CMK (cell line): ENCODE measurements at regions not wholly inside any gene's neighbourhood (a gene's known extent, or its start where the extent isn't known, plus 50 kb on each side); places are given as distances from the start of the nearest gene placed in this dataset.
"Not testable (repeated sequence)": the region's sequence is repeated elsewhere in the genome, so short reads cannot be mapped to it uniquely, and the experiment has no call there.

Experiments used
- DNase-seq: peaks from one replicate; pipeline ENCODE4 v3.0.0-alpha.2; 2010; ENCODE audit warnings: low read depth

DNA sequence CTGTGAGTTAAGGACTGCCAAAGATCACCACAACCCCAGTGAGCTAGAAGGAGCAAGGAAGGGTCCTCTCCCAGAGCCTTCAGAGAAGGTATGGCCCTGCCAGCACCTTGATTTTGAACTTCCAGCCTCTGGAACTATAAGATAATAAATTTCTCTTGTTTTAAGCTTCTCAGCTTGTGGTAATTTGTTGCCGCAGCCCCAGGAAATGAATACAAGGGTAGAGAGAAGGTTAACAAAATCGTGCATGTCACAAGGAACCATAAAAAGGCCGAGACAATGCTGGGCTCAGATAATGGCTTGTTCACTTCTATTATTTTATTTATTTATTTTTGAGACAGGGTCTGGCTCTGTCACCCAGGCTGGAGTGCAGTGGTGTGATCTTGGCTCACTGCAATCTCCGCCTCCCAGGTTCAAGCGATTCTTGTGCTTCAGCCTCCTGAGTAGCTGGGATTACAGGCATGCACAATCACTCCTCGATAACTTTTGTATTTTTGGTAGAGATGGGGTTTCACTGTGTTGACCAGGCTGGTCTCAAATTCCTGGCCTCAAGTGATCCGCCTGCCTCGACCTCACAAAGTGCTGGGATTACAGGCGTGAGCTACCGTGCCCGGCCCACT is 71.5 kb downstream of the WSB1 start:
- not testable (repeated sequence) for DNase-seq

DNA sequence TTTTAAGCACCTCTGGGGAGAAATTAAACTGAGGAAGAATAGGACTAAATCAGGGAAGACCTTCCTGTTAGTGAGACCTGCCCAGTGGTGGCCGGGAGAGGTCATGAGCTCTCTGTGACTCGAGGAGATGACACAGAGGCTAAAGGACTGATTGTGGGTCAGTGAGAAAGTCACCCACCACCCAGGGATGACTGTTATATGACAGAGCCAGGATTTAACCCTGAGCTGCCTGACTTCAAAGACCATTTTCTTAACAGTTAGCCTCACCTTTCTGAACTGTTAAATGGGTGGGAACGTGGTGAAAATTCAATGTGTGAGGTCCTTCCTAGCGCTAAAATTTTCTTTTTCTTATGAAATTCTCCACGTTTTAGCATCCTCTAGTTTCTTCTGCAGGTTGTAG is 72.5 kb downstream of the WSB1 start:
- DNase-seq: no peak

DNA sequence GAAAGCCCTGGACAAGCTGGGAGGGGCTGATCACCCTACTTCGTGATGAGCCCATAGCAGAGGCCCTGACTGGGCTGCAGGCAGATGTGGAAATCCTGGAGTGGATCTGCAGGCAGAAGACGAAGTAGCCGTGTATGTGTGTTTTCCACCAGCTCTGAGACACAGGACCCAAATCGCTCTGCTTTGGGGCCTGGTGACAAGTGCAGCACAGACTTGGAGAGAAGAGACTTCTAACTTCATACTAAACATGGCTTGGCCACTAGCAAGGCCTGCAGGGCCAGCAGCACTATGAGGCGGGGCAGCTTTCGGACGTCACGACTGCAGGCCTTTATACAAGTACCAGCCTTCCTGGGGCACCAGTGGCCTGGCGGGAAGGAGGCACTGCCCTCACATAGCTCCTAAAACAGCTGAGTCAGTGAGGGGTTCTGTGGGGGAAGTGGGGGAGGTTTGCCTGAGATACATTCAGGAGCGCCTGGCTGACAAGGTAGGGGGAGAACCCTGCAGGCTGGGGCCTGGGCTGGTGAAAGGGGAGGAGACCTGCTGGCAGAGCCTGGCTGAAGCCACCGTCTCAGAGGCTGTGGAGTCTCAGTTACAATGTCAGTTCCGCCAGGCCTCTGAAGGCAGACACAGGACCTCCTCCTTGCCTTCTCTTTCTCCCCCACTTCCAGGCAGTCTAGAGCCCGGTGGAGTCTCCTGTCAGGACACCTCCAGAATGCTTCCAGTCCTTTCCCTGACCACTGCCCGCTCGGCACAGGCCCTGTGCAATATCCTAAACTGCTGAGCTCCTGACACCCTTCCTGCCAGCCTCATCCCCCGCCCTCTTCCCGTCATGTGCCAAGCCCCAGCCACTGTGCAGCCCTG is 73.4 kb downstream of the WSB1 start:
- no peak for DNase-seq

DNA sequence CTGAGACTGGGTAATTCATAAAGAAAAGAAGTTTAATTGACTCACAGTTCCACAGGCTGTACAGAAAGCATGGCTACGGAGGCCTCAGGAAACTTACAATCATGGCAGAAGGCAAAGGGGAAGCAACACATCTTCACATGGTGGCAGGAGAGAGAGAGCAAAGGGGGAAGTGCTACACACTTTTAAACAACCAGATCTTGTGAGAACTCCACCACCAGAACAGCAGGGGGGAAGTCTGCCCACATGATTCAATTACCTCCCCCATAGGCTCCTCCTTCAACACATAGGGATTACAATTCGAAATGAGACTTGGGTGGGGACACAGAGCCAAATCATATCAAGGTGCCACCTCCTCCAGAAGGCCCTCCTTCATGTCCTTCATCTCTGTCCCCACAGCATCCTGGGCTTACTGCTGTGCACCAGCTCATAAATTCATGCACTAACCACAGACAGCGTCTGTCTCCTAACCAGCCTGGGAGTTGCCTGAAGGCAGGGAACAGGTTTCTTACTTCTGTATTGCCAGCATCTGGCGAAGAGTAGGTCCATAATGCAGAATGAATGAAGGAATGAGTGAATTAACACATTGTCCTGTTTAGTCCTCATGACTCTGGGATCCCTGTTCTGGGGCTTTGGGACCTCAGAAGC is 74.4 kb downstream of the WSB1 start:
- no peak for DNase-seq

DNA sequence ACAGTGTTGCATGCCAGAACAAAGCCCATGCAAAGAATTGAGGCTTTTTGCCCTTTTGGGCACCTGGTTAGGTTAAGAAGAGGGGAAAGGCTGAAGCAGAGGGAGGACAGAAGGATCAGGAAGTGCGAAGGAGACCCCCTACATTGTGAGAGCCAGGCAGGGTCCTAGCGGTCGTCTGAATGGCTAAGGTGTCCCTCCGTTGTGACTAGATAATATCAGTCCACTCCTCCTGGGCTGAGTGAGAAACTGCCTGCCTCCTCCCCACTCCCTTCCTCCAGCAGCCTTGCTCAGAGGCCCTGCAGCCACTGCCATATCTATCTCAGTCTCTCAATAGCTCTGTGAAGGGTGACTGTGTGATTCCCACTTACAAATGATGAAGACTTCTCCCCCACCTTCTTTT is 75.1 kb downstream of the WSB1 start:
- DNase-seq: no peak

DNA sequence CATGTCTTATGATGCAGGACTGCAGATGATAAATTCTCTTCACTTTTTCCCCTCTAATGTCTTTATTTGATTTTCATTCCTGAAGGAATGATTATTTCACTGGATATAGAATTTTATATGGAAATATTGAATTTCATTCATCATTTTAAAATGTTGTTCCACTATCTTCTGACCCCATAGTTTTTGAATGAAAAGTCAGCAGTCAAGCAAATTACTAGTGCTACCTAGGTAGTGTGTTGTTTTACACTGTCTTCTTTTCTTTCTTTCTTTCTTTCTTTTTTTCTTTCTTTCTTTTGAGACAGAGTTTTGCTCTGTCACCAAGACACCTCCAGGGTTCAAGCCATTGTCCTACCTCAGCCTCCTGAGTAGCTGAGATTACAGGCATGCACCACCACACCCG is 76.9 kb downstream of the WSB1 start:
- DNase-seq: no peak

DNA sequence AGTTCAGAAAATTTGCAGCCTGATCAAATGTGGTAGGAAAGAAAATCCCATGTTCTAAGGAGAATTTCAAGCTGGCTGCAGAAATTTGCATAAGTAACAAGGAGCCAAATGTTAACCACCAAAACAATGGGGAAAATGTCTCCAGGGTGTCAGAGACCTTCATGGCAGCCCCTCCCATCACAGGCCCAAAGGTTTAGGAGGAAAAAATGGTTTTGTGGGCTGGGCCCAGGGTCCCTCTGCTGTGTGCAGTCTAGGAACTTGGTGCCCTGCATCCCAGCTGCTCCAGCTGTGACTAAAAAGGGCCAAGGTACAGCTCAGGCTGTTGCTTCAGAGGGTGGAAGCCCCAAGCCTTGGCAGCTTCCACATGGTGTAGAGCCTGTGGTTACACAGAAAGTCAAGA is 79.8 kb downstream of the WSB1 start:
- not testable (repeated sequence) for DNase-seq

DNA sequence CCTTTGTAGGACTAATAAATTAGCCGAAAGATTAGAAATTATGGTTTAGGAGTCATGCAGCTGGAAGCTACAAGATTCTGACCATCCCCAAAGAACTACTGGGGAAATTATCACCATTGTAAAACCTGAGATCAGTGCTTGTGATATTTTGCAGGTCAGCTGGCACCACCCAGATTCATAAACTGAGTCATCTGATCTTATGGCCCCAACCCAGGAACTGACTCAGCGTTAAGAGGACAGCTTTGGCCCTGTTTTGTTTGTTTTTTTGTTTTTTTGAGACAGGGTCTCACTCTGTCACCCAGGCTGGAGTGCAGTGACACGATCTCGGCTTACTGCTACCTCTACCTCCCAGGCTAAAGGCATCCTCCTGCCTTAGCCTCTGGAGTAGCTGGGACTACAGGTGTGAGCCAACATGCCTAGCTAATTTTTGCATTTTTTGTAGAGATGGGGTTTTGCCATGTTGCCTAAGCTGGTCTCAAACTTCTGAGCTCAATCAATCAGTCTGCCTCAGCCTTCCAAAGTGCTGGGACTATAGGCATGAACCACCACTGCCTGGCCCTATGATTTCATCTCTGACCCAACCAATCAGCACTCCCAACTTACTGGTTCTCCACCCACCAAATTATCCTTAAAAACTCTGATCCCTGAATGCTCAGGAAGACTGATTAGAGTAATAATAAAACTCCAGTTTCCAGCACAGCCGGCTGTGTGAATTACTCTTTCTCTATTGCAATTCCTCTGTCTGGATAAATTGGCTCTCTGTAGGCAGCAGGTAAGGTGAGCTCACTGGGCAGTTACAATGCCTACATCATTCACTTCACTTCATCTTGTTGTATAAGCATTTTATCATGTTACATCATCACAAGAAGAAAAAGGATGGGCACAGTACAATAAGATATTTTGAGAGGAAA is 79.4 kb upstream of the KSR1 start:
- no peak for DNase-seq

DNA sequence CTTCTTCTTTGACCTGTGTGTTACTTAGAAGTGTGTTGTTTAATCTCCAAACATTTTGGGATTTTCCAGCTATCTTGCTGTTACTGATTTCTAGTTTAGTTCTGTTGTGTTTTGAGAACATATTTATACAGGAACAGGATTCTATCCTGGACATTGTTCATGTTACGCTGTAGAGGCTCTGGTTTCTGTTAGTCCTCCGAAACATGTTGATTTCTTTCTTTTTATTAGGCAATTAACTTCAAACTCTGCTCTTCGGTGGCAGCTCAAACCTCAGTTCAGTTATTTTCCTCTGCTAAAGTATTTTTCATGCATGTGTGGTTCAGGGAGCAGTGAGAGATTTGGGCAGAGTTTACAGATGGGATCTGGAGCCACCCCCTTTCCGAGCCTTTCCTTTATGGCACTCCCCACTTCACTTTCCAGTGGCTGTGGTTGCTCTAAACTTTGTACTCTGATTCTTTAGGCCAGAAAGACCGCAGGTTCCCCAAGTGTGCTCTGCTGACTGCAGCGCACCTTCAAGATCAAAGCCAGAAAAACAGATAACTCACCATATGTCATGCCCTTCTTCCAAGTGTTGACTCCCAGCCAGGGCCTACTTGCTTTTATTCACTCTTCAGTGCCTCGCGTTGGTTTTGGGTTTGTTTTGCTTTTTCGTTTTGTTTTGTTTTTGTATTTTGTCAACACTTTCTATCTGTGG is 77.6 kb upstream of the KSR1 start:
- no peak for DNase-seq

DNA sequence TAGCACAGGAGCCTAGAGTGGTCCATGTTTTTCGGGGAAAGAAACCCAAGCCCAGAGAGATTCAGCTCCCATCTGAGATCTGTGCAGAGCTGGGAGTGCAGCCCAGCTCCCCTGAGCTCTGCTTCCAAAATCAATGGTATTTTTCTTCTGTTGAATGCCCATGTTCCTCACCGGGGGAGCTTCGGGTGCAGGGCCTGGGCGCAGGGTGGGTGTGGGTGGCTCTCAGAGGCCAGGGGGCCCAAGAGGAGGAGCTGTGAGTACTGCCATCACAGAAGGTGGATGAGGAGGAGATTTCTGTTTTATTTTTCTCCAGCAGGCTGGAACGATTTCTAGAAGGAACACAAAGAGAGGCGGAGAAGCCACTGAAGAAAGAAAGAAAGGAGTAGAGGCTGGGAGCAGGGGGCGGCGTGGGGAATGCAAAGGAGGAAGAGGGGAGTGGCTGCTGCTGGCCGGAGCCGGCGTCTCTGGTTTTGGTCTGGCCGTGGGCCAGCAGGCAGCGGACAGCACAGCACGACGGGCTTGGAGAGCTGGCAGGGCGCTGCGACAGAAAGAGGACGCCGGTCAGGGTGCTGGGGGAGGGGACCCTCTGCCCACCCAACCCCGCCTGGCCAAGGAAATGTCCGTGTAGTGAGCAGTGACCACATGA is 76.2 kb upstream of the KSR1 start:
- DNase-seq: no peak

DNA sequence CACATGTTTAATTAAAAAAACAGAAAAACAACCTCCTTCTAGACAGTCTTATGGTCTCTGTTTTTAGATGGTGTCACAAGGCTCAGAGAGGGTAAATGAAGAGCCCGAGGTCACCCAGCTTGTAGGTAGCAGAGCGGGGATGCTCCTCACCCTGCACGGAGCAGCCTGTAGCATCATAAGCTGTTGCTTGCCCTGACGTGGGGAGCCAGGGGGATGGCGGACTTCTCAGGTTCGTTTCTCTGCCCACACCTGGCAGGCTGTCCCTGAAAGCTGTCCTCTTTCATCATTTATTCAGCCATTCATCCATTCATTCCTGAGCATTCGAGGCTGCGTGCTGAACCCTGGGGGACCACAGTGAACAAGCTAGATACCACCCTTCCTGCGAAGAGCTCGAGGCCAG is 75.7 kb upstream of the KSR1 start:
- no peak for DNase-seq

DNA sequence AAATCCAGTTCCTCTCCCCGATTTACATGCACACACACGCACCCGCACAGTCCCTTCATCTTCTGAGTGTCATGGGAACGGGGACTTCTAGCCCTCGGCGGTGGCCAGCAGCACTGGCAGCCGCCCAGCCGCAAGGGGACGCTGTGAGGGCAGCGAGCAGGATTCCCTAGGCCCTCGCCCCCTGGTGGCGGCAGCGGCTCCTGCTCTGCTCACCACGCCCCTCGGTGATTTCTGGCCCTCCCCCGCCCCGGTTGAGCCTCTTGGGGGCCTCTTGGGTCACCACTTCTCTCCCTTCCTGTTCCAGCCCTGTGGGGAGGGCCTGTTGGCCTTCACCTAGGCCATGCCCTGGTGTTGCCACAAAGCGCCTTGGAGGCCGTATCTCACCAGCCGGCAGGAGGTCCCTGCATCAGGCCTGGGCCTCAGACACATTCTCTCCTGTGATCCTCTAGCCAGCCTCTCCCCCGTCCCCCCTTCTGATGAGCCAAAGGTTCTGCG is 75.2 kb upstream of the KSR1 start:
- peak; percentile 89 for DNase-seq

DNA sequence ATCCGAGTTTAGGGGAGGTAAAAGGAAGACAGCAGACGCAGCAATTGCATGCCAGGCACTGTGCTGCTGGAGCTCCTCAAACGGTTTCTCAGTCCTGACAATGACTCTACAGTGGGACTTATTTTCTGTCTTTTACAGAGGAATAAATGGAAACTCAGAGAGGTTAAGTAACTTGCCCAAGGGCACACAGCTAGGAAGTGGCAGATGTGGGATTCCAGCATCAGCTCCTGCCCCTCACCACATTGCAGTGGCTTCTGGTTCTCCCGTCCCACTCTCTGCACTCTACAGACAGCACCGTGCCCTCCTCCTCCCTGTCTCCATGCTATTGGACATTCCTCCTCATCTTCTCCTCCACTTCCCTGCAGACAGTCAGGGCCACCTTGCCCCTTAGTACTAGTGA is 74.2 kb upstream of the KSR1 start:
- no peak for DNase-seq

DNA sequence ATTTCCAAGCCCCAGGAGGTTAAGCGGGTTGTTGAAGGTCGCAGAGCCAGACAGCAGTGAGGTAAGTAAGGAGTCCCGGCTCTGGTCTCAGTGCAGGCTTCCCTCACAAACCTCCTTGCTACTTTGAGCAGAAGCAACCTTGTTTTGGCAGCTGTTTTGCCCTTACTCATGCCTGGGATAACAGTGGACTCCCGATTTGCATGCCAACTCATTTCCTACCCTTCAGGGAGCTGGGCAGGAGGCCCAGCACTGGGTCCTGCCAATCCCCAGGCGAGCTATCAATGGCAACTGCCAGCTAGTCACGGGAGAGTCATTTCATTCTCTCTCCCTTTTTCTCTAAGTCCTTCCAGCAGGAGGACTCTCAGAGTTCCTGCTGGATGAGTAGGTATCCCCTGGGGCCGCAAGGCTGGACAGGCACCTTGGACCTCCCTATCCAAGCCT is 72.0 kb upstream of the KSR1 start:
- DNase-seq: no peak

DNA sequence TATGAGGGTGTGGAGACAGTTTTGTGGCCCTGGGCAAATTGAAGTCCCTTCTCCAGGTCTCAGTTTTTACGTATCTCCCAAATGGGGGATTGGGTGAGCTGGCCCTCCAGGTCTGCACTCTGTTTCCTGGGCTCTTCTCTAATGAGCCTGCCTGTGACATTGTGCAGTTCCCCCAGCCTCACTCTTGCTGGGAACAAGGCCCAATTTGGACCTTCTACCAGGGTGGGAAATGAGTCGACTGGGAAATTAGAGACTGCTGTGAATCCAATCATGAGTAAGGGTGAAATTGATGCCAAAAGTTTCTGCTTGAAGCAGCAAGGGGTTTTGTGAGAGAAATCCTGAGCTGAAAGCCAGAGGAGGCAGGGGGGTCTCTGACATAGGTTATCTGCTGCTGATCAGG is 71.5 kb upstream of the KSR1 start:
- no peak for DNase-seq

DNA sequence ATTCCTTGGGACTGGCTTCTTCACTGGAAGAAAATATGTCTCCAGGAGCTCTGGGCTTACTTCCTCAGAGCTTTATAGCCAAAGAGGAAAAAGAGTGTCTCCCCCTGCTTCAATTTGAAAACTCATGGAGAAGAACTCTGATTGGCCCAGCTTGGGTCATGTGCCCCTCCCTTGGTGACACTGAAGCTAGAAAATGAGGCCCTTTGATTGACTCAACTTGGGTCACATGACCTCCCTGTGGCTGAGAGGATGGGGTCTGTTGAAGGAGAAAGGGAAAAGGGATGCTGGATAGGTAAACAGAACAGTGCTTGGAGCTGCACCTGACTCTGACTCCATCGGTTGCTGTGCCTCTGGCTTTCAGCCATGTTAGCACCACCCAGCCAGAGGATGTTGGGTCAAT is 70.6 kb upstream of the KSR1 start:
- no peak for DNase-seq

DNA sequence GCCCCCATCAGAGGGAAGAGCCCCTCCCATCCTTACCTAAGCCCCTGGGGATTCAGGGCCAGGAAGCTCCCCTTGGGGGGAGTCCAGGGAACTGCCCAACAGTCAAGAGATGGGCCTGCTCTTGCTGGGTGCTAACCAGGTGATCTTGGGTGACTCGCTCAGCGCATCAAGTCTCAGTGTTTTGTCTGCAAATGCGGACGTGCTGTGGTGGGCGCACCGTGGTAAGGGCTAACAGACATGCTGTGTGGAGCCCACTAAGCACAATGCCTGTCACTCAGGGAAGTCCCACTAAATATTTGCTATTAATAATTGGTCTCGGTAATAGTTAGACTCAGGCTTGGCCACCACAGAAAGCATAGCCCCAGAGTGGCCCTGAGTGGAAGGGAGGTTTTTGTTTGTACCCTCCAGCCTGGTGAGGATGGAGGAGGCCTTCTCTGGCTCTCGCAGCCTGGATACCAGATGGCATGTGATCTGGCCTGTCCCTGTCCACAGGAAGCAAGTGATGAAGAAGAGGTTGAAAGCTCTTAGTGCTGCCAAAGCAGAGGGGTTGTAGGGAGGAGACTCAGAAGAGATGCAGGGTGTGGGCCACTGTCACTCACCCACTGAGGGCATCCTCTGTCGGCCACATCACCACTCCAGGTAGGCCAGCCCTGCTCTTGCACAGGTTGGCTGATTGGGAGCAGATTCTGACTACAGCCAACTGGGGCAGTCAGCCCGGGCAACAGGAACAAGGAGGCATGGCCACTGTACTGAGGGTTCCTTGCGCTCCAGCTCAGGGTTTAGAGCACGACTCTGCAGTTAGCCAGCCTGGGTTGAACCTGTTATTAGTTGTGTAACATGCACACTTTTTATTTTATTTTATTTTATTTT is 69.8 kb upstream of the KSR1 start:
- no peak for DNase-seq

DNA sequence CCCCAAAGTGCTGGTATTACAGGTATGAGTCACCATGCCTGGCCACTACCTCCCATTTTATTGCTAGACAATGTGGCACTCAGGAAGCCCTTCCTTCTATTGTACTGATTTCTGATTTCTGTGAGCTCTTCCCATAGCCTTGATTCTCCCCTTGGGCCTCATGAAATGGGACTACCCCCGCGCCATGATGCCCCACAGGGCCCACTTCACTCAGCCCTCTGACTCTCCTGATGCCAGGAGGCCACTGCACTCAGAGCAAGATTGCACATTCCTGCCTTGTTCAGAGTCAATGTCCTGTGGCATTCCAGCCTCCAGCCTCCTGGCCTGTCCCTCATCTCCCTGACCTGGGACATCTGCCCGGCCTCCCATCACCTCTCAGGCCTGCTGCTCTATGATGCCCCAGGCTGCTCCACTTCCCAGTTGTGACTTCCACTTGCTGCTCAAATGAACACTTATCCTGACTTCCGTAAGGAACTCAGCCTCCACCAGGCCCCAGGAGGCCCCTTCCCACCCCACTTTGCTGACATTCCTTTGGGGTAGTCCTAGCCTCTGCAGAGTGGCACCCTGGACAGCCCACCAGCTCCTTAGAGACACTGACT is 66.6 kb upstream of the KSR1 start:
- DNase-seq: no peak

DNA sequence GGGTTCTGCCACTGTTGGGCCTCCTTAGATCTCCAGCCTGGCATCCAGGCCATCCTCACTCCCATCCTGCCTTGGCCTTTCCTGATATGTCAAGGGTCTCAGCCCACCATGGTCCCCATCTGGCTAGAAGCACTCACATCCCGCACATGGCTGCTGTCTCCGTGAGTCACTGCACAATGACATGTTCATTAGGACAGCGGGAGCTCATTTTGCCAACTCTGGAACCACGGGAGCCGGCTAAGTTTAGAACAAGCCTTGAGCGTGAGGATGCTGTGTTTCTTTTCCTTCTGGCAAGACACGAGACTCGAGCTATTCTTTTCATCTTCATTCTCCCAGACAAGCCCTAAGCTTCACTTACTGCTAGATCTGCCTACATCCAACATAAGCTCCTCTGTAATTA is 65.7 kb upstream of the KSR1 start:
- DNase-seq: no peak

DNA sequence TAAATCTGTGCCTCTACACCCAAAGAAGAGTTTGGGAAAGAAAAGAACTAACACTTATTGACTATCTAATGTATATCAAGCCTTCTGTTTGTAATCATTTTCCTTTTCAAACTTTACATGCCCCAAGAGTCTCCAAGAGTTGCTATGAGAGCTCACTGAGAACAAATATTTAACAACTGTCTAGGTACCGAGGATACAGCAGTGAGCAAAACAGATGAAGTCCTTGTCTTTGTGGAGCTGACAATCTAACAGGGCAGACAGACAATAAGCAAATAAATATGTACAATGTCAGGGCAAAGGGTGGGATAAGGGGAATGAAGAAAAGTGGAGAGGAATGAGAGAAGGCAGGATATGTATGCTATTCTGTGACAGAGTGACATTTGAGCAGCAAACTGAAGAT is 64.8 kb upstream of the KSR1 start:
- DNase-seq: no peak
